ENCODE measurements at regions not wholly inside any gene's neighbourhood (a gene's known extent, or its start where the extent isn't known, plus 50 kb on each side); places are given as distances from the start of the nearest gene placed in this dataset.
"Not testable (repeated sequence)": the region's sequence is repeated elsewhere in the genome, so short reads cannot be mapped to it uniquely, and the experiment has no call there.

DNA sequence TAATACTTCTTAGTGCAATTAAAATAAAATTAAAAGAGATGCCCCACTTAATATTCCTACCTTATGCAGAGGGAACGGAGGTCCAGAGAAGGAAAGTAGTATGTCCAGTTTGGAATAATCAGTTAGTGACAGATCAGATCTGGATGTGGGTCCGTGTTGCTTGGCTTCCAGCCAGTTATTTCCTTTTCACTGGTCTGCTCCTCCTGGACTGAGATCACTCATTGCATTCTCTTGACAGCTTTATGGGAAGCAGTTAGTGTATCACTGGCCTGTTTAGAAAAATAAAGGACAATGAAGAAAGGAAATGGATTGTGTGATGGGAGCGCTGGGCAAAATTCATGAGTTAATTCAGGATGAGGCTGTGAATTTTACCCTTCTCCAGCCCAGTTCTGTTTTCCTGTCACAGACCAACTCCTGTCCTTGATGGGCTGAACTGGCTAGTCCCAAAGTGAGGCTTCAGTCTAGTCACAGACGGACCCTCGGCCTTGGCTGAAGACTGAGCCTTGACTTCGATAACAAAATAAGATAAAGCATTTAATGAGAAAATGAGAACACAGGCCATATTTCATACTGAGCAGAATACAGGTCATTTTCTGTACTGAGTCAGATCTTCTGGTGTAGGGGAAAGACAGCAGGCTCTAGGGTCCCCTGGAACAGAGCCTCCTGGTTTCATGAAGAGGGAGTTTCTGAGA is 85.2 kb upstream of the TRABD2B start:
- no peak for DNase-seq

DNA sequence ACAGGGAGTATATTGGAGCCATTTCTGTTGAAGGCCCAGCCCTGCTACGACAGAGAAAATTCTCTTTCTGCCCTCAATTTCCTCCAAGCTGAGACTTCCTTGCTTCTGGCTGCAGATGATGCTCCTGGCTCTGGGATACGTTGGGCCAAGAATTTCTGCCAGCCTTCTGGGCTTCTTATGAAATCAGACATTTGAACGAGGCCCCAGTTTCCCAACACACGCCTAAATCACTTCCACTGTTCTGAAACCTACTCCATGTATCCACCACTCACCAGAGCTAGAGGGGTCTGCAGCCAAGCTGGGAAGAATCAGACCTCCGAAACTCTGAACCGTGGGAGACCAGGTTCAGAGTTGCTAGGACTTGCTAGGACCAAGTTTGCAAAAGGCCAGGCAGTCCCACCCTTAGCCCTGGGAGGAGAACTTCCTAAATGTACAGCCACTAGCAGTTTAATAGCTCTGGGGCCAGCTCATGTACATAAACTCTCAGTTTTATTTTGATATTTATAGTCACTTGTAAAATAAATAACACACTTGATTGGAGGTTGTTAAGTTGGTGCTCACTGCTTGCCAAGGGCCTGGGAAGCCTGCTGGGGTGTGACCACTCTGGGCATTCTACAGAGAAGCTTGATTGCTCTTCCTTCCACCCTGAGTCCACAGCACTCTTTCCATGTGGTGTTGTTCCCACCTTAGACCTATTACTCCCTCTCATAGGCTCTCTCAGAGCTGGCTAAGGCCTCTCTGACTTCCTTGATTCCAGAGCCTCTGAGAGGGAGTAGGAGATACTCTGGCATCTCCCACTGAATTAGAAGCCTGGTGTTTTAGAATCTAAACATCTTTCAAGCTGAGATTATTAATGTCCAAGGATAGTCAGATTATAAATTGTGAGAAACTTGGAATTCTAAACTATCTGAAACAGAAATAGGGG is 83.4 kb upstream of the TRABD2B start:
- no peak for DNase-seq

DNA sequence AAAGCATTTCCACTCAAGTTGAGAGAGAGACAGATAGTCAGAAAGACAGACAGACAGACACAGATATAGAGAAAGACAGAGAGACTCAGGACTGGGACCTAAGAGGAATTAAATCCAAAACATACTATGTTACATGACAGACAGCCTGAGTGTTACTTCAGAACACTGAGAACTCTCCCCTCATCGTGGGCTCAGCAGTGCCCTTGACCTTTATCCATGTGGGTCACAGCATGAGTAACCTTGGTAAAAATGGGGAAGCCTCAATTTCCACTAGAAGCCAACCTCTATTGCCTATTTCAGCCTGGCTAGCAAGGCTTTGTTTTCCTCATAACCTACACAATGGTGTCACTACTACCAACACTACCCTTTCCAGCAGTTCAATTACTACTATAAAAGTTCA is 81.9 kb upstream of the TRABD2B start:
- DNase-seq: no peak

DNA sequence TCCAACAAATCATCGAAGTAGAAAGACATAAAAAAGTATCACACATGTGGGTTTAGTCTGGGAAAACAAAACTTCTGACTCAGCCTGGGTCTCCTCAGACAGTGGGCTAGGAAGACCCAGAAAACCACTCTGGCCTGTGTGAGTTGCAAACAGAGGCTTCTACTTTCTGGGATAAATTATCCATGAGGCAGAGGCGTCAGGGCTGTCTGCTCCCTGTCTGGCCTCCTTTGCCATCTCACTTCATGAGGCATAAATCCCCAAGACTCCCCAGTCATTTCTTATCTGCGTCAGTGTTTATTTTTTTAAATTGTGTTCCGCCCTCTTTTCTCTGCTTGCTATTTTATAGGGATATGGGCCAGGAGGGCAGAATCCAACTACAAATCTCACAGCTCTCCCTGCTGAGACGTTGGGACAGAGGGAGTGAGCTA is 80.6 kb upstream of the TRABD2B start:
- no peak for DNase-seq

GRCh38 chr1:48076017-48076416 is 78.8 kb upstream of the TRABD2B start:
- no peak for DNase-seq

GRCh38 chr1:48073798-48074530 is 76.8 kb upstream of the TRABD2B start:
- DNase-seq: no peak

DNA sequence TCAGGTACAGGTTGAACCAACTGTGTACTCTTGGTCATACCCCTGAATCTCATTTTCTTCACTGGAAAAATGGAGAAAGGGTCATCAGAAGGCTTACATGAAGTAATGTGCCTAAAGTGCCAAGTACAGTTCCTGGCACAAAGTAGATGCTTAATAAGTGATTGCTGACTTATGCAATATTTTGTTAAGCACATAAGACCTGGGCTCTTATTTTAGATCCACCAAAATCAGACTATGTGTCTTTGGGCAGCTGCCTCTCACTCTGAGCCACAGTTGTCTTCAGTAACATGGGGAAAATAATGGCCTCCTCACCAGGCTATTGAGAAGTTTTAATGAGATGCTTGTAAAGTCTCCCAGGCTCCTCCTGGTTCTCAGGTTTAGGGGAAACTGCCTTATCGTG is 74.3 kb upstream of the TRABD2B start:
- DNase-seq: no peak

GRCh38 chr1:48070396-48070750 is 73.2 kb upstream of the TRABD2B start:
- no peak for DNase-seq

GRCh38 chr1:48069662-48070395 is 72.6 kb upstream of the TRABD2B start:
- DNase-seq: no peak

DNA sequence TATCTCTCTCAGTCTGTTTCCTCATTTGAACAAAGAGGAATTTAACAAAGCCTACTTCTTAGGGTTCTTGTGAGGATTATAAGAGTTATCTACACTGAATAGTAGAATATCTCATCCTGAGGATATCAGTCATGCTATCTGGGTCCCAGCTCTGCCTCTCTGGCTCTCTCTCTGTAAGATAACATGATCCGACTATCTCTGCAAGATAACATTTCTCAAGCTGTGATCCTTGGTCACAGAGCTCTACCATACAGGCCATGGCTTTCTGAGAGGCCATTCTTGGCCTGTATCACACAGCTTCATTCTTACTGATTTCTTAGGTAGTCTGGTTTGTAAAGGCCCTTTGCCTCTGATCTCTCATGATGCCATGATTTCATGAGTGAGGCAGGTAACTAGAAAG is 71.0 kb upstream of the TRABD2B start:
- no peak for DNase-seq

DNA sequence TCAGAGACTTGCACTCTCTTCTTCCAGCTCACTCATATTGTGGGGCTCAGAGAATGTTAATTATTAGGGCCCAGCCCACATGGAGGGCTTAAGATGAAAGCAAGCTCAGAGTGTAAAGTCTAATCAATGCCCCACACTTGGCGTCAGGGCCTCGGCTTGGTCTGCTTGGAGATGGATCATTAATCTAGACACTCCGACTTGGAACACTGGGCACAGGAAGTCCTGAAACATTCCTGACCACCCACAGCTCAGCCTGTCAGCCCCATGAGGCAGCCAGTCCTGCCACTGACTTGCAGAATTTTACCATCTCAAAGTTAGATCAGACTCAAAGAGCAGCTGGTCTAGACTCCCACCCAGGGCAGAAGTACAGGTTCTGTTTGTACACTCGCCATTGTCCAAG is 69.8 kb upstream of the TRABD2B start:
- no peak for DNase-seq

DNA sequence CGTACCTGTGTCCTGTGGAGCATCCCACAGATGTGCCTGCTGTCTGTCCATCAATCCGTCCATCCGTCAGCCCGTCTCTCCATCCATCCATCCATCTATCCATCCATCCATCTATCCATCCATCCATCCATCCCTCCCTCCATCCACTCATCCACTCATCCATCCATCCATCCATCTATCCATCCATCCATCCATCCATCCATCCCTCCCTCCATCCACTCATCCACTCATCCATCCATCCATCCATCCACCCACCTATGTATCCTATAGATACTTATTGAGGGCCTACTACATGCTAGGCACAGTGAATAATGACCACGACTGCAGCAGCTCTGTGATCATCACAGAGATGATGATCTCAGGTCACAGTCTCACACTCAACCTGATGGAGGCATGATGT is 67.5 kb upstream of the TRABD2B start:
- not testable (repeated sequence) for DNase-seq

- no peak for DNase-seq
These were observed 65.2 kb upstream of the TRABD2B start for GRCh38 chr1:48062353-48062752.

DNA sequence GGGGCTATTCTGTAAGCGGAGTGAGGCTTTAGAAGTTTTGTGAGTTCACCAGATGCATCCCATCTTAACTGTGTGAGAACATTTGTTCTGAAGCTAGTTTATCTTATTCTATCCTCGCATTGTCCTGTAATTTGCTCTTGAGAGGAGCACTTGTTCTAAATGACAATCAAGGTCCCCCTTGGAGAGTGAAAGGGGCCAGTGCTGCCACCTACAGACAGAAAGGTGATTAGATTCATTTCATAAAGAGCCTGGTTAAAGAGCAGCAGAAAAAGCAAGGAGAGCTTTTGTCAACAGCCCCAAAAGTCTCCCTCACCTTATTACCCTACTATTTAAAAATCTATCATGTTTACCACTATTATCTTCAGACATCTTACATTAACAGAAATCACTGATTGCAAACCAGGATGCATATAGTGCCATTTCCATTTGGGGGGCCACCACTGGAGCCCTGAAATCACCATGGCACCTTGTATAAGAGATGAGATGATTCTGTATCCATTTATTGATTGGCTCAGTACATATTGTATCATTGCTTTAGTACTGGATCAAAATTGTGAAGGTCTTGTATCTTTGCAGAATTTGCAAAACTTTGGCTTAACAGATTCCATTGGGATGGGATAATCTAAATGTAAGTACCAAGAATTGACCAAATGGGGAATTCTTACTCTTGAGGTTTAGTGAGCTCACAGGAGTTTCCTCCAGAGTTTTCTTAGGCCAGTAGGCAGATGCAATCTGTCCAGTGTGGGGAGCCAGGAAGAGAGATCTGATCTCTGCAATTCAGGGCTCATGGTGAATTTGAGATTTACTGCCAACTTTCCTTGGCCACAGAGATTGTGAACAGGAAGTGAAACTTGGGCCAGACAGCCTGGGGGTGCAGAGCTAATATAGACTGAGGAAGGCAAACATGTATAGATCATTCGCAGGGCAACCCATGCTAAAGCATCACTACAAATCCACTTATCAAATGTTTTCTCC is 64.3 kb upstream of the TRABD2B start:
- no peak for DNase-seq

GRCh38 chr1:48059289-48059688 is 62.1 kb upstream of the TRABD2B start:
- no peak for DNase-seq

DNA sequence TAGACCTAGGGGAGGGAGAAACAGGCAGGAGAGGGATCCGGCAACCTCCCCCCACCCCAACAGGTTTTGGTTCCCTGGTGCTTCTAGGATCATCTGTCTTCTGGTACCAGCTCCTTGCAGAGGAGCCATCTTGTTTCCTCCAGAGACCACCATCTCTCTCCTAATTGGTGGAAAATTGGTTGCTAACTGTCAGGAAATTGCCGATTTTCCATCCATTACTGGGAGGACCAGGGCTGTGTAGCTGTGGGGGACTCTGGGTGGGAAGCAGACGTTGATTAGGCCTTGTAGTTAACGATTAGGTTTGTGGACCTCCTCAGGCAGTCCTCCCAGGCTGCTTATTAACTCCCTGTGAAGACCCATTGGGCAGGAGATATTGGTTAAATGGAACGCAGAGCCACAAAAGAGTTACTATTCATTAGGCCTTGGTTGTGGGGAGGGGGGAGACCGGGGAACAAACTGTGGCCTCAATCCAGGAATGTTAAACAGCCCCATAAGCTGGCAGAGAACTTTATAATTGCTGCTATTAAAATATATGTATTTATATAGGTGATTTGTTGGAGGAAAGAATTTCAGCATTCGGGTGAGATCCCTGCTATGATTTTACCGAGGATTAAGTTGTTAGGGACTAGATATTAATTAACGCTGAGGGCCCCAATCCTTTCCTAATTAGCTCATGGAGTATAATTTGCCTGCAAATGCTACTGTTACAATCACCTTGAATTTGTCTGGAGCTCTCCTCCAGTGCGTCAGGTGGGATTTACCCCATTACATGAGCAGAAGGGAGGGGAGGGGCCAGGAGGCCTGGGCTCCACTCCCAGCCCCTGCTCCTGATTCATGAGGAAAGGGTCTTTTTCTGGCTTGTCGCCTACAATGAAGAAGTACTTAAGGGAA is 61.2 kb upstream of the TRABD2B start:
- DNase-seq: no peak

DNA sequence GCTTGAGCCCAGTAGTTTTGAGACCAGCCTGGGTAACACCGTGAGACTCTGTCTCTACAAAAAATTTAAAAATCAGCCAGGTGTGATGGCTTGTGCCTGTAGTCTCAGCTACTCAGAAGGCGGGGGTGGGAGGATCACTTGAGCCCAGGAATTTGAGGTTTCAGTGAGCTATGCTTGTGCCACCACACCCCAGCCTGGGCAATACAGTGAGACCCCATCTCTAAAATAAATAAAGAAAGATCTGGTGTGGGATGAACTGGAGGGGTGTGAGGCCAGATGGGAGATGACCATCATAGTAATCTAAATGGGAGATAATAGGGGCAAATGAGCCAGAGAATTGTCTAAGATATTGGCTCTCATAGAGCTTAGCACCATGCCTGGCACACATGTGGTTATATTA is 60.1 kb upstream of the TRABD2B start:
- no peak for DNase-seq

GRCh38 chr1:48055876-48056764 is 58.9 kb upstream of the TRABD2B start:
- DNase-seq: no peak

DNA sequence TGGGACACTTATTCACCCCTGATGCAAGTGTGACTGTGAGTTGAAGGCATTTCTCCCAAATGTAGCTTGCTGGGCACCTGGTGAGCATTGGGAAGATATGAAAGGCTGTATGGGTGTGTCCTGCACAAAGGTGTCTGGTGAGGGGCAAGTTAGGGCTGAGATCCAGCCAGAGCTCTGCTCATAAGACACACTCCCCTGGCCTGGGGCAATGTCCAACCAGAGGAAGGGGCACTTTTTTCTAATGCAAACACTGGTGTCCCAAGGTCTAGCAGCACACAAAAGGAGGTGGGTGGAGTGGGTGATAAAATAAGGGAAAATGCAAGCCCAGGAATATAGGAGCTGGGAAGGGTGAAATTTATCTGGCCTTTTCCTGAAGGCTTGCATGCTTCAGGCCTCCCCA is 57.0 kb upstream of the TRABD2B start:
- DNase-seq: no peak

DNA sequence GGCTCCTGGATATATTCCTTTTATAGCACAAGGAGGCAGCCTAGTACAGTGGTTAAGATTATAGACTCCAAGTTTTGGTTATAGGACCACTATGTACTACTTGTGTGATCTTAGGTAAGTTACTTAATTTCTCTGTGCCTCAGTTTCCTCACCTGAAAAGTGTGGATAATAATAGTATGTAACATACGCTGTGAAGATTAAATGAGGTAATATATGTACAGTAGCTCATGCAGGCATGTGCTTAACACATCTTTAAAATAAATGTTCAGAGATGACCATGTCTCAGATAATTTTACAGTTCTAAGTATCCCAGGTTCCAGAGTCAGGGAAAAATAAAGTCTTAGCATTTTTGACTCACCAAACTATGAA is 55.7 kb upstream of the TRABD2B start:
- DNase-seq: no peak
